ENCODE measurements at regions not wholly inside any gene's neighbourhood (a gene's known extent, or its start where the extent isn't known, plus 50 kb on each side); places are given as distances from the start of the nearest gene placed in this dataset.

DNA sequence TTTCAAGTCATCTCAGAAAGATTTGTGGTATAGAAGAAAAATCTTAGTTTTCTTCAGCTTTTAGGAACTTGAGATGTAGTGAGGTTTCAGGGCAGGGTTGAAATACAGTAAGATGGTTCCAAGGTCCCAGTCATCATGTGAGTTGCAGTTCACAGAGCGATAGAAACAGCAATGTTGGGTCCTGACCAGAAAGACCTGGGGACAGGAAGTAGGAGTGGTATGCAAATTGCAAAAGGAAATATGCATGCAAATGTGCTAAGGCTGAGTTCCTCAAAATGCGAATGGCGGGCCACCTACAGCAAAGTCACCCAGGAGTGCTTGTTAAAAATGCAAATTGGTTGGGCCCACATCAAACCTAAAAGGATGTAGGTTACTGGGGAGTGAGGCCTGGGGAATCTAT lies 1032.7 kb upstream of the TENM4 start:
- Histone ChIP-seq H3K4me1 (ENCODE audit: control insufficient read depth in 4 of 4, insufficient read depth in 4 of 4, low read length in 3 of 4) (no peaks in the 10 kb centered on the region), H3K9me3 (ENCODE audit: control insufficient read depth in 4 of 4, low read length in 3 of 4) (no peaks in the 10 kb centered on the region), H3K4me3 (ENCODE audit: low read depth in 1 of 3, low read length in 3 of 3) (no peak overlapping the region), H3K36me3 (ENCODE audit: control insufficient read depth in 4 of 4, insufficient read depth in 3 of 4, low read depth in 1 of 4, low read length in 3 of 4) (no peaks in the 10 kb centered on the region), H3K27ac (ENCODE audit: low read depth in 1 of 2, low read length in 2 of 2) (no peak overlapping the region), H3K9ac (ENCODE audit: low read depth in 1 of 2, low read length in 2 of 2) (no peak overlapping the region), H3K27me3 (ENCODE audit: control insufficient read depth in 4 of 4, insufficient read depth in 4 of 4, low read length in 3 of 4) (peaks cover 0 to 2% (median 0%) of the 10 kb centered on the region in 4 donors)
- TF ChIP-seq FOXA2 (IDR thresholded peaks at IDR 0.05) (no peak), YY1 (IDR thresholded peaks at IDR 0.05) (no peak), TAF1 (conservative IDR thresholded peaks at IDR 0.05) (no peak), FOXA1 (IDR thresholded peaks at IDR 0.05) (no peak), NR2F2 (IDR thresholded peaks at IDR 0.05) (no peak), GABPA (IDR thresholded peaks at IDR 0.05 in 1 of 2, conservative IDR thresholded peaks at IDR 0.05 in 1 of 2) (no peak), JUND (IDR thresholded peaks at IDR 0.05) (no peak), HNF4A (conservative IDR thresholded peaks at IDR 0.05) (no peak), RXRA (IDR thresholded peaks at IDR 0.05) (no peak), EGR1 (IDR thresholded peaks at IDR 0.05; ENCODE audit: low read depth in 2 of 2) (no peak)
- TF ChIP-seq, protein P1, sequence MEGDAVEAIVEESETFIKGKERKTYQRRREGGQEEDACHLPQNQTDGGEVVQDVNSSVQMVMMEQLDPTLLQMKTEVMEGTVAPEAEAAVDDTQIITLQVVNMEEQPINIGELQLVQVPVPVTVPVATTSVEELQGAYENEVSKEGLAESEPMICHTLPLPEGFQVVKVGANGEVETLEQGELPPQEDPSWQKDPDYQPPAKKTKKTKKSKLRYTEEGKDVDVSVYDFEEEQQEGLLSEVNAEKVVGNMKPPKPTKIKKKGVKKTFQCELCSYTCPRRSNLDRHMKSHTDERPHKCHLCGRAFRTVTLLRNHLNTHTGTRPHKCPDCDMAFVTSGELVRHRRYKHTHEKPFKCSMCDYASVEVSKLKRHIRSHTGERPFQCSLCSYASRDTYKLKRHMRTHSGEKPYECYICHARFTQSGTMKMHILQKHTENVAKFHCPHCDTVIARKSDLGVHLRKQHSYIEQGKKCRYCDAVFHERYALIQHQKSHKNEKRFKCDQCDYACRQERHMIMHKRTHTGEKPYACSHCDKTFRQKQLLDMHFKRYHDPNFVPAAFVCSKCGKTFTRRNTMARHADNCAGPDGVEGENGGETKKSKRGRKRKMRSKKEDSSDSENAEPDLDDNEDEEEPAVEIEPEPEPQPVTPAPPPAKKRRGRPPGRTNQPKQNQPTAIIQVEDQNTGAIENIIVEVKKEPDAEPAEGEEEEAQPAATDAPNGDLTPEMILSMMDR (IDR thresholded peaks at IDR 0.05; ENCODE audit: low read depth, low read length, missing input control) = no peak
- TF ChIP-seq, protein P2, sequence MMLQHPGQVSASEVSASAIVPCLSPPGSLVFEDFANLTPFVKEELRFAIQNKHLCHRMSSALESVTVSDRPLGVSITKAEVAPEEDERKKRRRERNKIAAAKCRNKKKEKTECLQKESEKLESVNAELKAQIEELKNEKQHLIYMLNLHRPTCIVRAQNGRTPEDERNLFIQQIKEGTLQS (IDR thresholded peaks at IDR 0.05) = no peak
- TF ChIP-seq, protein P3, sequence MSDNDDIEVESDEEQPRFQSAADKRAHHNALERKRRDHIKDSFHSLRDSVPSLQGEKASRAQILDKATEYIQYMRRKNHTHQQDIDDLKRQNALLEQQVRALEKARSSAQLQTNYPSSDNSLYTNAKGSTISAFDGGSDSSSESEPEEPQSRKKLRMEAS (IDR thresholded peaks at IDR 0.05) = no peak
- TF ChIP-seq, protein P4, sequence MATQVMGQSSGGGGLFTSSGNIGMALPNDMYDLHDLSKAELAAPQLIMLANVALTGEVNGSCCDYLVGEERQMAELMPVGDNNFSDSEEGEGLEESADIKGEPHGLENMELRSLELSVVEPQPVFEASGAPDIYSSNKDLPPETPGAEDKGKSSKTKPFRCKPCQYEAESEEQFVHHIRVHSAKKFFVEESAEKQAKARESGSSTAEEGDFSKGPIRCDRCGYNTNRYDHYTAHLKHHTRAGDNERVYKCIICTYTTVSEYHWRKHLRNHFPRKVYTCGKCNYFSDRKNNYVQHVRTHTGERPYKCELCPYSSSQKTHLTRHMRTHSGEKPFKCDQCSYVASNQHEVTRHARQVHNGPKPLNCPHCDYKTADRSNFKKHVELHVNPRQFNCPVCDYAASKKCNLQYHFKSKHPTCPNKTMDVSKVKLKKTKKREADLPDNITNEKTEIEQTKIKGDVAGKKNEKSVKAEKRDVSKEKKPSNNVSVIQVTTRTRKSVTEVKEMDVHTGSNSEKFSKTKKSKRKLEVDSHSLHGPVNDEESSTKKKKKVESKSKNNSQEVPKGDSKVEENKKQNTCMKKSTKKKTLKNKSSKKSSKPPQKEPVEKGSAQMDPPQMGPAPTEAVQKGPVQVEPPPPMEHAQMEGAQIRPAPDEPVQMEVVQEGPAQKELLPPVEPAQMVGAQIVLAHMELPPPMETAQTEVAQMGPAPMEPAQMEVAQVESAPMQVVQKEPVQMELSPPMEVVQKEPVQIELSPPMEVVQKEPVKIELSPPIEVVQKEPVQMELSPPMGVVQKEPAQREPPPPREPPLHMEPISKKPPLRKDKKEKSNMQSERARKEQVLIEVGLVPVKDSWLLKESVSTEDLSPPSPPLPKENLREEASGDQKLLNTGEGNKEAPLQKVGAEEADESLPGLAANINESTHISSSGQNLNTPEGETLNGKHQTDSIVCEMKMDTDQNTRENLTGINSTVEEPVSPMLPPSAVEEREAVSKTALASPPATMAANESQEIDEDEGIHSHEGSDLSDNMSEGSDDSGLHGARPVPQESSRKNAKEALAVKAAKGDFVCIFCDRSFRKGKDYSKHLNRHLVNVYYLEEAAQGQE (IDR thresholded peaks at IDR 0.05) = no peak
- DNase-seq (ENCODE audit: low spot score) = no peak
- 85% methylated on average over 3 of the region's 3 CpGs for WGBS

DNA sequence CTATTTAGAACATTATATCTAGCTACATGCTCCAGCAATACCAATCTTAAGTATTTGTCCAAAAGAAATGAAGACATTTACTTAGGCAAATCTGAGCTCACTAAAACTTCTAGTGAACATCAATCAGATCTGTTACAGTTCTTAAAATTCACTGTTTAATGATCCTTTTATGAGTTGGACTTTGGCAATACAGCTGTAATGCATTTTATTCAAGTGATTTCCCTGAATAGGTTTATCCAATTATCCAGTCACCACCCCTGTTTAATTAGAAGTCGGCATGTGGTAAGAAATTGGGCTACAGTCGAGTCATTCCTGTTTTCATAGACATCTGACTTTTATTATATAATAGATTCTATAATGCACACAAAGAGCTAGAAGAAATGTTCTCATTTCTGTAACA lies 1029.0 kb upstream of the TENM4 start:
- no peak overlapping the region for H3K4me3 ChIP-seq (ENCODE audit: low read depth in 1 of 3, low read length in 3 of 3)
- no peaks in the 10 kb centered on the region for H3K4me1 ChIP-seq (ENCODE audit: control insufficient read depth in 4 of 4, insufficient read depth in 4 of 4, low read length in 3 of 4)
- WGBS = 62% methylated on average over 2 of the region's 2 CpGs
- no peak for DNase-seq (ENCODE audit: low spot score)
- no peak overlapping the region for H3K9ac ChIP-seq (ENCODE audit: low read depth in 1 of 2, low read length in 2 of 2)
- no peaks in the 10 kb centered on the region for H3K27me3 ChIP-seq (ENCODE audit: control insufficient read depth in 4 of 4, insufficient read depth in 4 of 4, low read length in 3 of 4)
- no peaks in the 10 kb centered on the region for H3K36me3 ChIP-seq (ENCODE audit: control insufficient read depth in 4 of 4, insufficient read depth in 3 of 4, low read depth in 1 of 4, low read length in 3 of 4)
- H3K9me3 ChIP-seq (ENCODE audit: control insufficient read depth in 4 of 4, low read length in 3 of 4) = no peaks in the 10 kb centered on the region
- H3K27ac ChIP-seq (ENCODE audit: low read depth in 1 of 2, low read length in 2 of 2) = no peak overlapping the region
- TF ChIP-seq FOXA2 (IDR thresholded peaks at IDR 0.05) = no peak
- TF ChIP-seq TAF1 (conservative IDR thresholded peaks at IDR 0.05) = no peak
- TF ChIP-seq RAD21 (IDR thresholded peaks at IDR 0.05) = no peak
- no peak for TF ChIP-seq HNF4A (conservative IDR thresholded peaks at IDR 0.05)
- TF ChIP-seq, protein P3 (IDR thresholded peaks at IDR 0.05) = no peak
- TF ChIP-seq GABPA (IDR thresholded peaks at IDR 0.05 in 1 of 2, conservative IDR thresholded peaks at IDR 0.05 in 1 of 2) = no peak
- TF ChIP-seq JUND (IDR thresholded peaks at IDR 0.05) = no peak
- TF ChIP-seq FOXA1 (IDR thresholded peaks at IDR 0.05) = no peak
- no peak for TF ChIP-seq YY1 (IDR thresholded peaks at IDR 0.05)
- TF ChIP-seq, protein P4 (IDR thresholded peaks at IDR 0.05) = no peak
- no peak for TF ChIP-seq HNF4G (IDR thresholded peaks at IDR 0.05)
- TF ChIP-seq, protein P1 (IDR thresholded peaks at IDR 0.05; ENCODE audit: low read depth, low read length, missing input control) = no peak
- no peak for TF ChIP-seq EGR1 (IDR thresholded peaks at IDR 0.05; ENCODE audit: low read depth in 2 of 2)
- TF ChIP-seq NR2F2 (IDR thresholded peaks at IDR 0.05) = no peak
- TF ChIP-seq, protein P2 (IDR thresholded peaks at IDR 0.05) = no peak

Measured in liver (tissue), 8 donors.